HCT116 (cell line): ENCODE measurements at regions not wholly inside any gene's neighbourhood (a gene's known extent, or its start where the extent isn't known, plus 50 kb on each side); places are given as distances from the start of the nearest gene placed in this dataset.

Source experiments
- CTCF ChIP-seq, 3 experiments: fragments of 200-600 bp in 1 of 3; sonication (generic) in 1 of 3; IDR thresholded peaks in 2 of 3; conservative IDR thresholded peaks in 1 of 3; 2 replicates each; pipeline ENCODE4 v1.5.1; 2012 to 2017; ENCODE audit warnings: low read depth in 2 of 3, low read length in 2 of 3, antibody characterized with exemption in 1 of 3, borderline replicate concordance in 1 of 3, control low read depth in 1 of 3, mild to moderate bottlenecking in 1 of 3, mixed read lengths in 1 of 3, mixed run types in 1 of 3, moderate library complexity in 1 of 3; ENCODE audit not compliant: insufficient read depth in 1 of 3
- ELF1 ChIP-seq: IDR thresholded peaks from 2 replicates; pipeline ENCODE4 v1.6.1; 2012; ENCODE audit warnings: low read depth, borderline replicate concordance
- EZH2 ChIP-seq: fragments of 200-600 bp; sonication (generic); IDR thresholded peaks from 2 replicates; pipeline ENCODE4 v1.6.1; 2017; ENCODE audit warnings: antibody characterized with exemption, mixed run types
- EZH2phosphoT487 ChIP-seq: fragments of 200-600 bp; IDR thresholded peaks from 2 replicates; pipeline ENCODE4 v1.6.1; 2018; ENCODE audit warnings: antibody characterized with exemption, borderline replicate concordance
- POLR2A ChIP-seq: IDR thresholded peaks from 2 replicates; pipeline ENCODE4 v1.7.0; 2011; ENCODE audit warnings: borderline replicate concordance; ENCODE audit not compliant: insufficient read depth, insufficient read length; ENCODE audit errors: extremely low read depth
- POLR2AphosphoS5 ChIP-seq: IDR thresholded peaks from 2 replicates; pipeline ENCODE4 v1.6.1; 2011; ENCODE audit warnings: mild to moderate bottlenecking, low read depth, low read length, moderate library complexity
- SP1 ChIP-seq: IDR thresholded peaks from 2 replicates; pipeline ENCODE4 v1.6.1; 2012; ENCODE audit warnings: low read depth
- ZBTB33 ChIP-seq: IDR thresholded peaks from 2 replicates; pipeline ENCODE4 v1.6.1; 2011; ENCODE audit warnings: mild to moderate bottlenecking, low read length, moderate library complexity; ENCODE audit not compliant: insufficient replicate concordance; ENCODE audit errors: extremely low read depth

- TF ChIP-seq EZH2: no peak
- TF ChIP-seq CTCF (IDR thresholded peaks at IDR 0.05 in 2 of 3, conservative IDR thresholded peaks at IDR 0.05 in 1 of 3; ENCODE audit: borderline replicate concordance in 1 of 3, insufficient read depth in 1 of 3, low read depth in 2 of 3, low read length in 2 of 3): no peak
- TF ChIP-seq ZBTB33: no peak
- no peak for TF ChIP-seq POLR2A
- TF ChIP-seq POLR2AphosphoS5: no peak
- TF ChIP-seq ELF1: no peak
- no peak for TF ChIP-seq EZH2phosphoT487
- no peak for TF ChIP-seq SP1
Measured at GRCh38 chr11:76282172-76282571, 75.9 kb upstream of the WNT11 start.
